ENCODE measurements at regions not wholly inside any gene's neighbourhood (a gene's known extent, or its start where the extent isn't known, plus 50 kb on each side); places are given as distances from the start of the nearest gene placed in this dataset.

GRCh38 chr15:93296759-93297500 is 207.9 kb upstream of the RGMA start:
- TF ChIP-seq CTCF (IDR thresholded peaks at IDR 0.05) (no peak), POLR2A (IDR thresholded peaks at IDR 0.05) (no peak)
